ENCODE measurements at regions not wholly inside any gene's neighbourhood (a gene's known extent, or its start where the extent isn't known, plus 50 kb on each side); places are given as distances from the start of the nearest gene placed in this dataset.

- Histone ChIP-seq H3K36me3 (ENCODE audit: control insufficient read depth, insufficient read depth, low read length) (no peaks in the 10 kb centered on the region), H3K4me3 (ENCODE audit: low read depth, low read length) (no peak overlapping the region), H2AFZ (no peak overlapping the region), H3K79me2 (no peaks in the 10 kb centered on the region), H3K4me1 (no peaks in the 10 kb centered on the region), H3K27me3 (ENCODE audit: control insufficient read depth, insufficient read depth, low read length) (no peaks in the 10 kb centered on the region), H3K9ac (no peak overlapping the region), H3K4me2 (ENCODE audit: low read length) (no peak overlapping the region), H3K9me3 (ENCODE audit: control insufficient read depth, low read length) (no peaks in the 10 kb centered on the region), H3K27ac (no peak overlapping the region)
- TF ChIP-seq CTCF (IDR thresholded peaks at IDR 0.05): no peak
Observed at GRCh38 chr13:76751278-76751677, 134.9 kb downstream of the KCTD12 start.

- no peak overlapping the region for H3K27ac ChIP-seq
- H3K4me3 ChIP-seq (ENCODE audit: low read depth, low read length): no peak overlapping the region
- H3K4me1 ChIP-seq: no peaks in the 10 kb centered on the region
- no peaks in the 10 kb centered on the region for H3K79me2 ChIP-seq
- no peak overlapping the region for H3K9ac ChIP-seq
- no peak overlapping the region for H3K4me2 ChIP-seq (ENCODE audit: low read length)
- H3K27me3 ChIP-seq (ENCODE audit: control insufficient read depth, insufficient read depth, low read length): no peaks in the 10 kb centered on the region
- no peaks in the 10 kb centered on the region for H3K9me3 ChIP-seq (ENCODE audit: control insufficient read depth, low read length)
- H3K36me3 ChIP-seq (ENCODE audit: control insufficient read depth, insufficient read depth, low read length): no peaks in the 10 kb centered on the region
- no peak overlapping the region for H2AFZ ChIP-seq
- TF ChIP-seq CTCF (IDR thresholded peaks at IDR 0.05): no peak
Observed at GRCh38 chr13:76750126-76750525, 136.1 kb downstream of the KCTD12 start.

GRCh38 chr13:76745261-76746200 lies 140.7 kb downstream of the KCTD12 start:
- no peak overlapping the region for H2AFZ ChIP-seq
- no peaks in the 10 kb centered on the region for H3K27me3 ChIP-seq (ENCODE audit: control insufficient read depth, insufficient read depth, low read length)
- TF ChIP-seq CTCF (IDR thresholded peaks at IDR 0.05): no peak
- no peaks in the 10 kb centered on the region for H3K36me3 ChIP-seq (ENCODE audit: control insufficient read depth, insufficient read depth, low read length)
- H3K4me2 ChIP-seq (ENCODE audit: low read length): no peak overlapping the region
- no peak overlapping the region for H3K27ac ChIP-seq
- no peak overlapping the region for H3K9ac ChIP-seq
- no peaks in the 10 kb centered on the region for H3K79me2 ChIP-seq
- no peaks in the 10 kb centered on the region for H3K4me1 ChIP-seq
- H3K9me3 ChIP-seq (ENCODE audit: control insufficient read depth, low read length): no peaks in the 10 kb centered on the region
- H3K4me3 ChIP-seq (ENCODE audit: low read depth, low read length): no peak overlapping the region

GRCh38 chr13:76741624-76742023 lies 144.6 kb downstream of the KCTD12 start:
- H3K4me2 ChIP-seq (ENCODE audit: low read length): no peak overlapping the region
- no peak overlapping the region for H2AFZ ChIP-seq
- H3K9ac ChIP-seq: no peak overlapping the region
- H3K36me3 ChIP-seq (ENCODE audit: control insufficient read depth, insufficient read depth, low read length): no peaks in the 10 kb centered on the region
- no peak for TF ChIP-seq CTCF (IDR thresholded peaks at IDR 0.05)
- no peak overlapping the region for H3K27ac ChIP-seq
- no peaks in the 10 kb centered on the region for H3K27me3 ChIP-seq (ENCODE audit: control insufficient read depth, insufficient read depth, low read length)
- no peaks in the 10 kb centered on the region for H3K9me3 ChIP-seq (ENCODE audit: control insufficient read depth, low read length)
- no peaks in the 10 kb centered on the region for H3K79me2 ChIP-seq
- H3K4me3 ChIP-seq (ENCODE audit: low read depth, low read length): no peak overlapping the region
- H3K4me1 ChIP-seq: no peaks in the 10 kb centered on the region

GRCh38 chr13:76741046-76741445 lies 145.2 kb downstream of the KCTD12 start:
- no peaks in the 10 kb centered on the region for H3K27me3 ChIP-seq (ENCODE audit: control insufficient read depth, insufficient read depth, low read length)
- H3K9me3 ChIP-seq (ENCODE audit: control insufficient read depth, low read length): no peaks in the 10 kb centered on the region
- H3K4me2 ChIP-seq (ENCODE audit: low read length): no peak overlapping the region
- H3K4me3 ChIP-seq (ENCODE audit: low read depth, low read length): no peak overlapping the region
- no peak overlapping the region for H3K27ac ChIP-seq
- H3K36me3 ChIP-seq (ENCODE audit: control insufficient read depth, insufficient read depth, low read length): no peaks in the 10 kb centered on the region
- no peaks in the 10 kb centered on the region for H3K79me2 ChIP-seq
- no peak for TF ChIP-seq CTCF (IDR thresholded peaks at IDR 0.05)
- H3K4me1 ChIP-seq: no peaks in the 10 kb centered on the region
- H3K9ac ChIP-seq: no peak overlapping the region
- H2AFZ ChIP-seq: no peak overlapping the region

All from parathyroid adenoma (tissue), 2 donors.